ENCODE measurements at regions not wholly inside any gene's neighbourhood (a gene's known extent, or its start where the extent isn't known, plus 50 kb on each side); places are given as distances from the start of the nearest gene placed in this dataset.

GRCh38 chr20:11117808-11118528, 444.2 kb upstream of the JAG1 start:
- DNase-seq = no peak
- H3K4me1 ChIP-seq = peaks cover 0 to 5% (median 0%) of the 10 kb centered on the region in 4 donors
- H3K4me3 ChIP-seq = no peak overlapping the region
- H3K27me3 ChIP-seq = no peaks in the 10 kb centered on the region
- TF ChIP-seq CTCF (IDR thresholded peaks at IDR 0.05) = no peak
- H3K27ac ChIP-seq = no peak overlapping the region
- H3K9me3 ChIP-seq = no peaks in the 10 kb centered on the region
- H3K36me3 ChIP-seq = no peaks in the 10 kb centered on the region
- intact Hi-C loops (cut with DNase I; ENCODE audit: low total_unique reads) = no loop called here

- DNase-seq = no peak
- intact Hi-C loops (cut with DNase I; ENCODE audit: low total_unique reads) = no loop called here
- TF ChIP-seq CTCF (IDR thresholded peaks at IDR 0.05) = no peak
- Histone ChIP-seq H3K27ac (no peak overlapping the region), H3K4me1 (peaks cover 0 to 5% (median 0%) of the 10 kb centered on the region in 4 donors), H3K4me3 (no peak overlapping the region), H3K9me3 (no peaks in the 10 kb centered on the region), H3K36me3 (no peaks in the 10 kb centered on the region), H3K27me3 (no peaks in the 10 kb centered on the region)
These were observed 445.1 kb upstream of the JAG1 start for GRCh38 chr20:11118802-11119380.

GRCh38 chr20:11119573-11119972, 445.8 kb upstream of the JAG1 start:
- no peaks in the 10 kb centered on the region for H3K9me3 ChIP-seq
- H3K36me3 ChIP-seq = no peaks in the 10 kb centered on the region
- H3K27ac ChIP-seq = no peak overlapping the region
- no peak overlapping the region for H3K4me3 ChIP-seq
- DNase-seq = no peak
- TF ChIP-seq CTCF (IDR thresholded peaks at IDR 0.05) = no peak
- no peaks in the 10 kb centered on the region for H3K27me3 ChIP-seq
- intact Hi-C loops (cut with DNase I; ENCODE audit: low total_unique reads) = no loop called here
- peaks cover 0 to 5% (median 0%) of the 10 kb centered on the region in 4 donors for H3K4me1 ChIP-seq

- no peaks in the 10 kb centered on the region for H3K36me3 ChIP-seq
- H3K4me3 ChIP-seq = no peak overlapping the region
- peaks cover 0 to 5% (median 0%) of the 10 kb centered on the region in 4 donors for H3K4me1 ChIP-seq
- H3K9me3 ChIP-seq = no peaks in the 10 kb centered on the region
- H3K27me3 ChIP-seq = no peaks in the 10 kb centered on the region
- TF ChIP-seq CTCF (IDR thresholded peaks at IDR 0.05) = no peak
- intact Hi-C loops (cut with DNase I; ENCODE audit: low total_unique reads) = no loop called here
- no peak for DNase-seq
- H3K27ac ChIP-seq = no peak overlapping the region
These were observed 446.6 kb upstream of the JAG1 start for GRCh38 chr20:11120431-11120830.

- Histone ChIP-seq H3K27ac (no peak overlapping the region), H3K36me3 (no peaks in the 10 kb centered on the region), H3K4me3 (no peak overlapping the region), H3K27me3 (no peaks in the 10 kb centered on the region), H3K9me3 (no peaks in the 10 kb centered on the region), H3K4me1 (no peaks in the 10 kb centered on the region)
- no peak for TF ChIP-seq CTCF (IDR thresholded peaks at IDR 0.05)
- no peak for DNase-seq
- intact Hi-C loops (cut with DNase I; ENCODE audit: low total_unique reads) = no loop called here
These were observed 451.2 kb upstream of the JAG1 start for GRCh38 chr20:11124849-11125505.

Measured in tibial artery (tissue), 4 donors.